C4-2B (cell line): ENCODE measurements at regions not wholly inside any gene's neighbourhood (a gene's known extent, or its start where the extent isn't known, plus 50 kb on each side); places are given as distances from the start of the nearest gene placed in this dataset.

Experiments used
- ZFX ChIP-seq: fragments of 450-650 bp; IDR thresholded peaks from 2 replicates; pipeline ENCODE4 v1.6.1; 2017
- TF ChIP-seq, protein P1 (sequence below): fragments of 450-650 bp; conservative IDR thresholded peaks from 2 replicates; pipeline ENCODE4 v1.5.1; 2017; ENCODE audit warnings: mild to moderate bottlenecking

DNA sequence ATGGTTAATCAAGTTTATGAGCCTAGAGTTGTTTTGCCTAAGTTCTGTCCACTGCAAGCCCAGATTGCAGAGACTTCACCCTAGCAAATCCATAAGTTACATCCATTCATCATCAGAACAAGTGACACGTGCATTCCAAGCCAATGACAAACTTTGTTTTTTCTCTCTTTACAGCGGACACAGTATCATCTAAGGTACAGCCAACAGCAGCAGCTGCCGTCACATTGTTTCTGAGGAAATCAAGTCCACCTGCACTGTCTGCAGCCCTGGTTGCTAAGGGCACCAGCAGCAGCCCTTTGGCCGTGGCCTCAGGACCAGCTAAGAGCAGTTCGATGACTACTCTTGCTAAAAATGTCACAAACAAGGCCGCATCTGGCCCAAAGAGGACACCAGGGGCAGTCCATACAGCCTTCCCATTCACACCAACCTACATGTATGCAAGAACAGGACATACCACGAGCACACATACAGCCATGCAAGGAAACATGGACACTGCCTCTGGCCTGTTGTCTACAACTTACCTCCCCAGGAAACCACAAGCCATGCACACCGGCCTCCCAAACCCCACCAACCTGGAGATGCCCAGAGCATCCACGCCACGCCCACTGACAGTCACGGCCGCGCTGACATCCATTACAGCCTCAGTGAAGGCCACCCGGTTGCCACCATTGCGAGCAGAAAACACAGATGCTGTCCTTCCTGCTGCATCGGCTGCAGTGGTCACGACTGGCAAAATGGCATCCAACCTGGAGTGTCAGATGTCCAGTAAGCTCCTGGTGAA, 155.8 kb downstream of the C11orf91 start:
- TF ChIP-seq, protein P1, sequence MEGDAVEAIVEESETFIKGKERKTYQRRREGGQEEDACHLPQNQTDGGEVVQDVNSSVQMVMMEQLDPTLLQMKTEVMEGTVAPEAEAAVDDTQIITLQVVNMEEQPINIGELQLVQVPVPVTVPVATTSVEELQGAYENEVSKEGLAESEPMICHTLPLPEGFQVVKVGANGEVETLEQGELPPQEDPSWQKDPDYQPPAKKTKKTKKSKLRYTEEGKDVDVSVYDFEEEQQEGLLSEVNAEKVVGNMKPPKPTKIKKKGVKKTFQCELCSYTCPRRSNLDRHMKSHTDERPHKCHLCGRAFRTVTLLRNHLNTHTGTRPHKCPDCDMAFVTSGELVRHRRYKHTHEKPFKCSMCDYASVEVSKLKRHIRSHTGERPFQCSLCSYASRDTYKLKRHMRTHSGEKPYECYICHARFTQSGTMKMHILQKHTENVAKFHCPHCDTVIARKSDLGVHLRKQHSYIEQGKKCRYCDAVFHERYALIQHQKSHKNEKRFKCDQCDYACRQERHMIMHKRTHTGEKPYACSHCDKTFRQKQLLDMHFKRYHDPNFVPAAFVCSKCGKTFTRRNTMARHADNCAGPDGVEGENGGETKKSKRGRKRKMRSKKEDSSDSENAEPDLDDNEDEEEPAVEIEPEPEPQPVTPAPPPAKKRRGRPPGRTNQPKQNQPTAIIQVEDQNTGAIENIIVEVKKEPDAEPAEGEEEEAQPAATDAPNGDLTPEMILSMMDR = no peak
- no peak for TF ChIP-seq ZFX
